Neural progenitor cell (in vitro differentiated cells): ENCODE measurements at regions not wholly inside any gene's neighbourhood (a gene's known extent, or its start where the extent isn't known, plus 50 kb on each side); places are given as distances from the start of the nearest gene placed in this dataset.

Experiments used
- DNase-seq: peaks from one replicate; pipeline ENCODE4 v3.0.0-alpha.2; 2016; ENCODE audit warnings: low spot score
- H2AFZ ChIP-seq: fragments of 200-600 bp; sonication (generic); replicated peaks from 2 replicates; pipeline ENCODE4 v1.6.1; 2016; ENCODE audit warnings: antibody characterized with exemption
- H3F3A ChIP-seq: fragments of 200-600 bp; sonication (generic); 2 replicates; pipeline ENCODE4 v1.6.1; 2016; ENCODE audit warnings: antibody characterized with exemption, low read depth
- H3K27ac ChIP-seq: fragments of 200-600 bp; sonication (generic); 2 replicates; pipeline ENCODE4 v1.5.1; 2016; ENCODE audit warnings: mild to moderate bottlenecking
- H3K27me3 ChIP-seq: fragments of 200-600 bp; sonication (generic); 2 replicates; pipeline ENCODE4 v1.6.1; 2016; ENCODE audit warnings: mild to moderate bottlenecking, moderate library complexity
- H3K36me3 ChIP-seq: fragments of 200-600 bp; sonication (generic); 2 replicates; pipeline ENCODE4 v1.5.1; 2016
- H3K4me1 ChIP-seq: fragments of 200-600 bp; sonication (generic); 2 replicates; pipeline ENCODE4 v1.6.1; 2016; ENCODE audit warnings: mixed run types
- H3K4me2 ChIP-seq: fragments of 200-600 bp; sonication (generic); 2 replicates; pipeline ENCODE4 v1.6.1; 2016
- H3K4me3 ChIP-seq: fragments of 200-600 bp; sonication (generic); 2 replicates; pipeline ENCODE4 v1.5.1; 2016
- H3K79me2 ChIP-seq: fragments of 200-600 bp; sonication (generic); 2 replicates; pipeline ENCODE4 v1.6.1; 2016; ENCODE audit warnings: low read depth
- H3K9ac ChIP-seq: fragments of 200-600 bp; sonication (generic); 2 replicates; pipeline ENCODE4 v1.6.1; 2016
- H3K9me3 ChIP-seq: fragments of 200-600 bp; sonication (generic); 2 replicates; pipeline ENCODE4 v1.5.1; 2016; ENCODE audit warnings: low read depth
- H4K20me1 ChIP-seq: fragments of 200-600 bp; sonication (generic); 2 replicates; pipeline ENCODE4 v1.6.1; 2016; ENCODE audit warnings: low read depth
- H3K27ac Mint-ChIP-seq: 3 replicates; pipeline ENCODE4 v1.8.0; 2021; ENCODE audit warnings: mixed read lengths
- H3K27me3 Mint-ChIP-seq: 2 replicates; pipeline ENCODE4 v1.8.0; 2022; ENCODE audit warnings: low read depth, mild to moderate bottlenecking, inconsistent platforms, moderate library complexity, mixed read lengths; ENCODE audit not compliant: insufficient read depth
- H3K36me3 Mint-ChIP-seq: 3 replicates; pipeline ENCODE4 v1.8.0; 2021; ENCODE audit warnings: mixed read lengths
- H3K4me1 Mint-ChIP-seq: 3 replicates; pipeline ENCODE4 v1.8.0; 2021; ENCODE audit warnings: mixed read lengths
- H3K4me3 Mint-ChIP-seq: 3 replicates; pipeline ENCODE4 v1.8.0; 2021; ENCODE audit warnings: mild to moderate bottlenecking, moderate library complexity, mixed read lengths
- H3K9me3 Mint-ChIP-seq: 3 replicates; pipeline ENCODE4 v1.8.0; 2020; ENCODE audit warnings: mixed read lengths
- CTCF ChIP-seq: fragments of 200-600 bp; sonication (generic); IDR thresholded peaks from 2 replicates; pipeline ENCODE4 v1.5.1; 2017; ENCODE audit warnings: antibody characterized with exemption, mild to moderate bottlenecking
- EZH2 ChIP-seq: fragments of 200-600 bp; sonication (generic); IDR thresholded peaks from 2 replicates; pipeline ENCODE4 v1.6.1; 2017; ENCODE audit warnings: antibody characterized with exemption, mild to moderate bottlenecking, moderate library complexity
- EZH2phosphoT487 ChIP-seq: fragments of 200-600 bp; sonication (generic); IDR thresholded peaks from 2 replicates; pipeline ENCODE4 v1.6.1; 2017; ENCODE audit warnings: antibody characterized with exemption

GRCh38 chr18:23337599-23338444 lies 115.3 kb upstream of the RIOK3 start:
- no peak overlapping the region for H3K4me3 Mint-ChIP-seq
- peaks cover 3% of the 10 kb centered on the region for H3K36me3 Mint-ChIP-seq
- Histone ChIP-seq H3K9me3 (no peaks in the 10 kb centered on the region), H3K9ac (no peak overlapping the region), H3F3A (no peaks in the 10 kb centered on the region), H2AFZ (no peak overlapping the region), H4K20me1 (no peaks in the 10 kb centered on the region), H3K4me3 (no peak overlapping the region), H3K27ac (no peak overlapping the region), H3K4me1 (peaks cover 7% of the 10 kb centered on the region), H3K79me2 (no peaks in the 10 kb centered on the region), H3K4me2 (no peak overlapping the region), H3K36me3 (no peaks in the 10 kb centered on the region), H3K27me3 (no peaks in the 10 kb centered on the region)
- TF ChIP-seq CTCF = no peak
- TF ChIP-seq EZH2 = no peak
- TF ChIP-seq EZH2phosphoT487 = no peak
- peaks cover 3% of the 10 kb centered on the region for H3K27me3 Mint-ChIP-seq
- no peaks in the 10 kb centered on the region for H3K9me3 Mint-ChIP-seq
- peaks cover 44% of the 10 kb centered on the region for H3K4me1 Mint-ChIP-seq
- peak; percentile 42 for DNase-seq
- peak overlapping the region; percentile 86 for H3K27ac Mint-ChIP-seq

GRCh38 chr18:23340661-23341060 lies 112.4 kb upstream of the RIOK3 start:
- Mint-ChIP-seq H3K36me3 (peaks cover 7% of the 10 kb centered on the region), H3K4me1 (peaks cover 42% of the 10 kb centered on the region), H3K27ac (peak overlapping the region; percentile 11), H3K4me3 (no peak overlapping the region), H3K27me3 (peaks cover 5% of the 10 kb centered on the region), H3K9me3 (no peaks in the 10 kb centered on the region)
- H3K36me3 ChIP-seq = no peaks in the 10 kb centered on the region
- no peak overlapping the region for H3K4me2 ChIP-seq
- no peak overlapping the region for H3K27ac ChIP-seq
- H3K4me1 ChIP-seq = peaks cover 7% of the 10 kb centered on the region
- H3K9me3 ChIP-seq = no peaks in the 10 kb centered on the region
- no peak overlapping the region for H2AFZ ChIP-seq
- H3F3A ChIP-seq = no peaks in the 10 kb centered on the region
- TF ChIP-seq CTCF (no peak), EZH2 (no peak), EZH2phosphoT487 (no peak)
- H4K20me1 ChIP-seq = no peaks in the 10 kb centered on the region
- no peaks in the 10 kb centered on the region for H3K79me2 ChIP-seq
- no peak overlapping the region for H3K9ac ChIP-seq
- H3K4me3 ChIP-seq = no peak overlapping the region
- no peaks in the 10 kb centered on the region for H3K27me3 ChIP-seq
- DNase-seq = no peak

GRCh38 chr18:23341383-23341782 lies 111.7 kb upstream of the RIOK3 start:
- no peak overlapping the region for H2AFZ ChIP-seq
- no peak for TF ChIP-seq EZH2
- TF ChIP-seq EZH2phosphoT487 = no peak
- TF ChIP-seq CTCF = no peak
- no peak for DNase-seq
- no peak overlapping the region for H3K9ac ChIP-seq
- H3K27me3 Mint-ChIP-seq = peaks cover 5% of the 10 kb centered on the region
- H3K27me3 ChIP-seq = no peaks in the 10 kb centered on the region
- H3K36me3 Mint-ChIP-seq = peaks cover 7% of the 10 kb centered on the region
- no peak overlapping the region for H3K4me3 Mint-ChIP-seq
- no peaks in the 10 kb centered on the region for H3K9me3 ChIP-seq
- no peak overlapping the region for H3K4me3 ChIP-seq
- H3K4me1 ChIP-seq = peaks cover 7% of the 10 kb centered on the region
- no peaks in the 10 kb centered on the region for H3K79me2 ChIP-seq
- H3F3A ChIP-seq = no peaks in the 10 kb centered on the region
- H4K20me1 ChIP-seq = no peaks in the 10 kb centered on the region
- no peaks in the 10 kb centered on the region for H3K9me3 Mint-ChIP-seq
- peaks cover 42% of the 10 kb centered on the region for H3K4me1 Mint-ChIP-seq
- no peak overlapping the region for H3K27ac ChIP-seq
- H3K36me3 ChIP-seq = no peaks in the 10 kb centered on the region
- H3K27ac Mint-ChIP-seq = no peak overlapping the region
- H3K4me2 ChIP-seq = no peak overlapping the region
